ENCODE measurements at regions not wholly inside any gene's neighbourhood (a gene's known extent, or its start where the extent isn't known, plus 50 kb on each side); places are given as distances from the start of the nearest gene placed in this dataset.

- Histone ChIP-seq H3K27ac (ENCODE audit: insufficient read depth, low read length) (no peak overlapping the region), H3K4me3 (replicated peaks in 1 of 4; ENCODE audit: control extremely low read depth in 1 of 4, insufficient read depth in 1 of 4, low read depth in 3 of 4, low read length in 4 of 4) (no peak overlapping the region), H3K36me3 (ENCODE audit: control insufficient read depth, insufficient read depth, low read length) (no peaks in the 10 kb centered on the region), H3K9me3 (ENCODE audit: control insufficient read depth, insufficient read depth, low read depth, low read length) (no peaks in the 10 kb centered on the region), H4K20me1 (ENCODE audit: control insufficient read depth, extremely low read depth, insufficient read depth, low read length) (no peaks in the 10 kb centered on the region), H3K79me2 (ENCODE audit: control insufficient read depth, insufficient read depth, low read length) (no peaks in the 10 kb centered on the region), H3K4me1 (ENCODE audit: control insufficient read depth, extremely low read depth, insufficient read depth, low read length) (no peaks in the 10 kb centered on the region), H3K9ac (ENCODE audit: insufficient read depth, low read length) (no peak overlapping the region), H3K4me2 (ENCODE audit: extremely low read depth, insufficient read depth, low read length) (no peak overlapping the region), H2AFZ (ENCODE audit: low read length) (no peak overlapping the region), H3K27me3 (ENCODE audit: control insufficient read depth, insufficient read depth, low read length) (no peaks in the 10 kb centered on the region)
- DNase-seq (ENCODE audit: low read depth in 2 of 2), result no peak
- TF ChIP-seq CTCF (conservative IDR thresholded peaks at IDR 0.05 in 1 of 2, IDR thresholded peaks at IDR 0.05 in 1 of 2; ENCODE audit: low read depth in 1 of 2, low read length in 2 of 2) (no peak), EZH2 (IDR thresholded peaks at IDR 0.05; ENCODE audit: low read length, missing control alignments) (no peak)
Measured at GRCh38 chr7:85748861-85749260, 562.0 kb upstream of the SEMA3D start.

- no peaks in the 10 kb centered on the region for H3K9me3 ChIP-seq (ENCODE audit: control insufficient read depth, insufficient read depth, low read depth, low read length)
- no peak overlapping the region for H3K9ac ChIP-seq (ENCODE audit: insufficient read depth, low read length)
- no peaks in the 10 kb centered on the region for H3K4me1 ChIP-seq (ENCODE audit: control insufficient read depth, extremely low read depth, insufficient read depth, low read length)
- DNase-seq (ENCODE audit: low read depth in 2 of 2), result no peak
- H4K20me1 ChIP-seq (ENCODE audit: control insufficient read depth, extremely low read depth, insufficient read depth, low read length), result no peaks in the 10 kb centered on the region
- TF ChIP-seq EZH2 (IDR thresholded peaks at IDR 0.05; ENCODE audit: low read length, missing control alignments) (no peak), CTCF (conservative IDR thresholded peaks at IDR 0.05 in 1 of 2, IDR thresholded peaks at IDR 0.05 in 1 of 2; ENCODE audit: low read depth in 1 of 2, low read length in 2 of 2) (no peak)
- no peaks in the 10 kb centered on the region for H3K27me3 ChIP-seq (ENCODE audit: control insufficient read depth, insufficient read depth, low read length)
- no peak overlapping the region for H3K4me3 ChIP-seq (replicated peaks in 1 of 4; ENCODE audit: control extremely low read depth in 1 of 4, insufficient read depth in 1 of 4, low read depth in 3 of 4, low read length in 4 of 4)
- no peaks in the 10 kb centered on the region for H3K79me2 ChIP-seq (ENCODE audit: control insufficient read depth, insufficient read depth, low read length)
- no peak overlapping the region for H3K27ac ChIP-seq (ENCODE audit: insufficient read depth, low read length)
- H3K36me3 ChIP-seq (ENCODE audit: control insufficient read depth, insufficient read depth, low read length), result no peaks in the 10 kb centered on the region
- H2AFZ ChIP-seq (ENCODE audit: low read length), result no peak overlapping the region
- H3K4me2 ChIP-seq (ENCODE audit: extremely low read depth, insufficient read depth, low read length), result no peak overlapping the region
Measured at GRCh38 chr7:85737426-85737825, 550.6 kb upstream of the SEMA3D start.

GRCh38 chr7:85736085-85736484, 549.2 kb upstream of the SEMA3D start:
- H3K4me3 ChIP-seq (replicated peaks in 1 of 4; ENCODE audit: control extremely low read depth in 1 of 4, insufficient read depth in 1 of 4, low read depth in 3 of 4, low read length in 4 of 4), result no peak overlapping the region
- TF ChIP-seq CTCF (conservative IDR thresholded peaks at IDR 0.05 in 1 of 2, IDR thresholded peaks at IDR 0.05 in 1 of 2; ENCODE audit: low read depth in 1 of 2, low read length in 2 of 2) (no peak), EZH2 (IDR thresholded peaks at IDR 0.05; ENCODE audit: low read length, missing control alignments) (no peak)
- no peaks in the 10 kb centered on the region for H3K27me3 ChIP-seq (ENCODE audit: control insufficient read depth, insufficient read depth, low read length)
- DNase-seq (ENCODE audit: low read depth in 2 of 2), result no peak
- H3K9me3 ChIP-seq (ENCODE audit: control insufficient read depth, insufficient read depth, low read depth, low read length), result no peaks in the 10 kb centered on the region
- no peaks in the 10 kb centered on the region for H3K4me1 ChIP-seq (ENCODE audit: control insufficient read depth, extremely low read depth, insufficient read depth, low read length)
- H2AFZ ChIP-seq (ENCODE audit: low read length), result no peak overlapping the region
- no peaks in the 10 kb centered on the region for H4K20me1 ChIP-seq (ENCODE audit: control insufficient read depth, extremely low read depth, insufficient read depth, low read length)
- no peaks in the 10 kb centered on the region for H3K79me2 ChIP-seq (ENCODE audit: control insufficient read depth, insufficient read depth, low read length)
- no peak overlapping the region for H3K9ac ChIP-seq (ENCODE audit: insufficient read depth, low read length)
- H3K36me3 ChIP-seq (ENCODE audit: control insufficient read depth, insufficient read depth, low read length), result no peaks in the 10 kb centered on the region
- H3K4me2 ChIP-seq (ENCODE audit: extremely low read depth, insufficient read depth, low read length), result no peak overlapping the region
- no peak overlapping the region for H3K27ac ChIP-seq (ENCODE audit: insufficient read depth, low read length)
